ENCODE measurements at regions not wholly inside any gene's neighbourhood (a gene's known extent, or its start where the extent isn't known, plus 50 kb on each side); places are given as distances from the start of the nearest gene placed in this dataset.

- TF ChIP-seq, protein P1, sequence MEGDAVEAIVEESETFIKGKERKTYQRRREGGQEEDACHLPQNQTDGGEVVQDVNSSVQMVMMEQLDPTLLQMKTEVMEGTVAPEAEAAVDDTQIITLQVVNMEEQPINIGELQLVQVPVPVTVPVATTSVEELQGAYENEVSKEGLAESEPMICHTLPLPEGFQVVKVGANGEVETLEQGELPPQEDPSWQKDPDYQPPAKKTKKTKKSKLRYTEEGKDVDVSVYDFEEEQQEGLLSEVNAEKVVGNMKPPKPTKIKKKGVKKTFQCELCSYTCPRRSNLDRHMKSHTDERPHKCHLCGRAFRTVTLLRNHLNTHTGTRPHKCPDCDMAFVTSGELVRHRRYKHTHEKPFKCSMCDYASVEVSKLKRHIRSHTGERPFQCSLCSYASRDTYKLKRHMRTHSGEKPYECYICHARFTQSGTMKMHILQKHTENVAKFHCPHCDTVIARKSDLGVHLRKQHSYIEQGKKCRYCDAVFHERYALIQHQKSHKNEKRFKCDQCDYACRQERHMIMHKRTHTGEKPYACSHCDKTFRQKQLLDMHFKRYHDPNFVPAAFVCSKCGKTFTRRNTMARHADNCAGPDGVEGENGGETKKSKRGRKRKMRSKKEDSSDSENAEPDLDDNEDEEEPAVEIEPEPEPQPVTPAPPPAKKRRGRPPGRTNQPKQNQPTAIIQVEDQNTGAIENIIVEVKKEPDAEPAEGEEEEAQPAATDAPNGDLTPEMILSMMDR (IDR thresholded peaks at IDR 0.05; ENCODE audit: insufficient read depth, low read depth, low read length, missing control alignments) = no peak
- DNase-seq (ENCODE audit: low read depth) = no peak
- H3K4me3 ChIP-seq (ENCODE audit: low read length) = no peak overlapping the region
These were observed 124.6 kb upstream of the CAMK1G start for GRCh38 chr1:209458921-209459320.

GRCh38 chr1:209461168-209461567 is 122.3 kb upstream of the CAMK1G start:
- H3K4me3 ChIP-seq (ENCODE audit: low read length) = no peak overlapping the region
- TF ChIP-seq, protein P1 (IDR thresholded peaks at IDR 0.05; ENCODE audit: insufficient read depth, low read depth, low read length, missing control alignments) = no peak
- no peak for DNase-seq (ENCODE audit: low read depth)

DNA sequence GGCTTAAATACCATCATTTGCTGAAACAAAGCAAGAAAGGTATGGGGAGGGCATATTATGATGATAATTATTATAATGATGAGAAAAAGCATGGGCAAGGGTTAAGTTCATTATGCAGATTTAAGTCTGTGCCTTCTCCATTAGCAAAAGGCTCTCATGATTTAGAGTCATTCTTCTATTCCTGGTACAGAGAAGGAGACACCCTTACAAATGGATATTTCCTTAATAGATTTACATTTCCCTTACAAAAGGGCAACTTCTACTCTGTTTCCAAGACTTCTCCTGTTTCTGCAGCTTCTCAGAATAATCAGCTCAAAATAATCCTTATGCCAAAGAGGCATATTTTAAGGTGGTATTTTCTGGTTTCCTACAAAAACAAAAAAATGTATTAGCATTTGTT is 121.1 kb upstream of the CAMK1G start:
- no peak for DNase-seq (ENCODE audit: low read depth)
- no peak overlapping the region for H3K4me3 ChIP-seq (ENCODE audit: low read length)
- TF ChIP-seq, protein P1 (IDR thresholded peaks at IDR 0.05; ENCODE audit: insufficient read depth, low read depth, low read length, missing control alignments) = no peak

DNA sequence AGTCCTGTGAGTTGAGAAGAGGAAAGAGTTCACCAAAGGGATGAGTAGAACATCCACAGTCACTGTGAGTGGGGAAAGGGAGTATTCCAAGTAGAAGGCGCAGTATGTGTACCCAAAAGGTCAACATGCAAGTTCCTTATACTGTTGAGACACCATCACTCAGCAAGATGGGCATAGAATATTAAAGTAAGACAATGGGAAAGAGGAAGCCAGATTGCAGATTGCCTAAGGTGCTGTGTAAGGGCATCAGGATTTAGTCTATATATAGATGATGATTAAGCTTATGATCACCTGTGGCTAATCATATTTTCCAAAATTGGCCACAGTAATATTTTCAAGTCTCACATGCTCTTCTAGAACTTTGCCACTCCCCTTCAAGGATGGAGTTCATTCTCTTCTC is 120.1 kb upstream of the CAMK1G start:
- TF ChIP-seq, protein P1 (IDR thresholded peaks at IDR 0.05; ENCODE audit: insufficient read depth, low read depth, low read length, missing control alignments) = no peak
- no peak overlapping the region for H3K4me3 ChIP-seq (ENCODE audit: low read length)
- peak; percentile 48 for DNase-seq (ENCODE audit: low read depth)

DNA sequence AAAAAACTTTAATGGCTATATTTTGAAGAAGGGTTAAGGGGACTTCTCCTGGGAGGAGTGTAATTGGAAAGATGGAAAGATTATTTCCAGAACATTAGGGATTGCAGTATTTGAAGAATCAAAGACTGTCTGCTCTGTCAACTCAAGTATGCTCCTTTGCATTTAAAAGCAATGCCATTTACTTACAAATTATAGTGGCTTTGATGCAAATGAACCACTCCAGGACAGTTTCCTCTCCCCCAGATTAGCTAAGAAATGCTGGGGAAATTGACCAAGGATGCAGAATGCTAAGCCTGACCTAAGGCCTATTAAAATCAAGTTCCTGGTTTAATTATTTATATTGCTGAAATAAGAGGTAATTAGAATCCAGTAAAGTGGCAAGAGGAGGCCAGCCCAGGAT is 110.5 kb upstream of the CAMK1G start:
- TF ChIP-seq, protein P1 (IDR thresholded peaks at IDR 0.05; ENCODE audit: insufficient read depth, low read depth, low read length, missing control alignments) = no peak
- DNase-seq (ENCODE audit: low read depth) = no peak
- H3K4me3 ChIP-seq (ENCODE audit: low read length) = no peak overlapping the region

DNA sequence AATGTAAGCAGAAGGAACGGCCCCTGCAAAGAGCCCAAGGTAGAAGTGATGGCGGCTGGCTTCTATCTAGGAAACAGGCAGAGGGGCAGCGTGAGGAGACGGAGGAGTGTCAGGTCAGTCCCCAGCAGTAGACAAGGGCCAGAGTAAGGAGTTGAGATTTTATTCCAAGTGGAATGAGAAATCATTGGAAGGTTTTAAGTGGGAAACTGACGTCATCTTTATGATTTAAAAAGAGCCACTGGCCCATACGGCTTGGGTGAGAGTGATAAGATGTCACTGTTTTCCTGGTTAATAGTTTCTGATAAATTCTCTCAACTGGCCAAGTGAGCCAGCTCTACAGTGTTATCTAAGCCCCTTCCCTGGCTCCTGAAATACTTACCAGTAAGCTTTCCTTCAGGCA is 103.2 kb upstream of the CAMK1G start:
- no peak overlapping the region for H3K4me3 ChIP-seq (ENCODE audit: low read length)
- DNase-seq (ENCODE audit: low read depth) = no peak
- TF ChIP-seq, protein P1 (IDR thresholded peaks at IDR 0.05; ENCODE audit: insufficient read depth, low read depth, low read length, missing control alignments) = no peak

GRCh38 chr1:209483691-209484090 is 99.8 kb upstream of the CAMK1G start:
- H3K4me3 ChIP-seq (ENCODE audit: low read length) = no peak overlapping the region
- DNase-seq (ENCODE audit: low read depth) = peak; percentile 27
- TF ChIP-seq, protein P1 (IDR thresholded peaks at IDR 0.05; ENCODE audit: insufficient read depth, low read depth, low read length, missing control alignments) = no peak
